Skin epidermis (tissue), 12 donors: ENCODE measurements at regions not wholly inside any gene's neighbourhood (a gene's known extent, or its start where the extent isn't known, plus 50 kb on each side); places are given as distances from the start of the nearest gene placed in this dataset.

Source experiments
- H3K27ac ChIP-seq, 21 experiments: fragments of 200-600 bp; sonication (generic) in 11 of 21; one replicate each; pipeline ENCODE4 v1.5.0; 2020; ENCODE audit warnings: mild to moderate bottlenecking in 3 of 21, inconsistent platforms in 2 of 21, moderate library complexity in 2 of 21
- H3K4me3 ChIP-seq, 7 experiments: fragments of 200-600 bp; sonication (generic) in 2 of 7; one replicate each; pipeline ENCODE4 v1.5.0; 2020; ENCODE audit warnings: inconsistent platforms in 2 of 7, mild to moderate bottlenecking in 2 of 7, moderate library complexity in 1 of 7

GRCh38 chr1:59223989-59224634, 72.8 kb upstream of the FGGY start:
- H3K4me3 ChIP-seq: no peak overlapping the region
- no peak overlapping the region for H3K27ac ChIP-seq

- no peak overlapping the region for H3K4me3 ChIP-seq
- no peak overlapping the region for H3K27ac ChIP-seq
Observed at GRCh38 chr1:59225594-59226316, 71.1 kb upstream of the FGGY start.

- H3K4me3 ChIP-seq: no peak overlapping the region
- H3K27ac ChIP-seq: peak overlapping the region in 1 of 21 experiments; percentile 2
Observed at GRCh38 chr1:59229138-59229537, 67.8 kb upstream of the FGGY start.

GRCh38 chr1:59230622-59231021, 66.3 kb upstream of the FGGY start:
- H3K27ac ChIP-seq: no peak overlapping the region
- H3K4me3 ChIP-seq: no peak overlapping the region

- no peak overlapping the region for H3K27ac ChIP-seq
- H3K4me3 ChIP-seq: no peak overlapping the region
Observed at GRCh38 chr1:59232216-59232615, 64.7 kb upstream of the FGGY start.

GRCh38 chr1:59233444-59233843, 63.5 kb upstream of the FGGY start:
- no peak overlapping the region for H3K4me3 ChIP-seq
- H3K27ac ChIP-seq: no peak overlapping the region

GRCh38 chr1:59236721-59237545, 60.0 kb upstream of the FGGY start:
- Histone ChIP-seq H3K27ac (no peak overlapping the region), H3K4me3 (no peak overlapping the region)

- no peak overlapping the region for H3K27ac ChIP-seq
- H3K4me3 ChIP-seq: no peak overlapping the region
Observed at GRCh38 chr1:59237900-59238299, 59.0 kb upstream of the FGGY start.

- H3K27ac ChIP-seq: no peak overlapping the region
- H3K4me3 ChIP-seq: no peak overlapping the region
Observed at GRCh38 chr1:59238333-59238934, 58.5 kb upstream of the FGGY start.

GRCh38 chr1:59238993-59239392, 57.9 kb upstream of the FGGY start:
- no peak overlapping the region for H3K4me3 ChIP-seq
- H3K27ac ChIP-seq: no peak overlapping the region

- Histone ChIP-seq H3K27ac (no peak overlapping the region), H3K4me3 (no peak overlapping the region)
Observed at GRCh38 chr1:59241909-59242308, 55.0 kb upstream of the FGGY start.

GRCh38 chr1:59242370-59242769, 54.5 kb upstream of the FGGY start:
- no peak overlapping the region for H3K27ac ChIP-seq
- H3K4me3 ChIP-seq: no peak overlapping the region

- Histone ChIP-seq H3K4me3 (no peak overlapping the region), H3K27ac (no peak overlapping the region)
Observed at GRCh38 chr1:59243550-59243949, 53.3 kb upstream of the FGGY start.

- Histone ChIP-seq H3K27ac (no peak overlapping the region), H3K4me3 (no peak overlapping the region)
Observed at GRCh38 chr1:59243978-59244377, 52.9 kb upstream of the FGGY start.

- Histone ChIP-seq H3K27ac (no peak overlapping the region), H3K4me3 (no peak overlapping the region)
Observed at GRCh38 chr1:59244891-59245290, 52.0 kb upstream of the FGGY start.
